ENCODE measurements at regions not wholly inside any gene's neighbourhood (a gene's known extent, or its start where the extent isn't known, plus 50 kb on each side); places are given as distances from the start of the nearest gene placed in this dataset.
A peak's percentile ranks its signal among the peaks of the same experiment; 100 is the strongest.

GRCh38 chr4:52199574-52200338 is 148.7 kb downstream of the SPATA18 start:
- no peak overlapping the region for H3K4me3 ChIP-seq
- in situ Hi-C loops (cut with MboI), result no loop called here
- DNase-seq, result peak; percentile 85
- H3K27ac ChIP-seq, result no peak overlapping the region
- H3F3A ChIP-seq (ENCODE audit: insufficient read depth), result 0 out of 2 replicates have a peak, but pooled peaks cover 5% of the 10 kb centered on the region
- H3K9me3 ChIP-seq (ENCODE audit: low read depth), result no peaks in the 10 kb centered on the region
- H3K27me3 ChIP-seq (replicated peaks; ENCODE audit: insufficient read depth), result no peaks in the 10 kb centered on the region
- no peaks in the 10 kb centered on the region for H3K79me2 ChIP-seq (ENCODE audit: insufficient read depth)
- H3K36me3 ChIP-seq (ENCODE audit: low read depth), result no peaks in the 10 kb centered on the region
- H4K20me1 ChIP-seq (ENCODE audit: insufficient read depth), result no peaks in the 10 kb centered on the region
- no peak overlapping the region for H3K4me2 ChIP-seq (ENCODE audit: unreplicated experiment)
- H2AFZ ChIP-seq, result no peak overlapping the region
- 0 out of 2 replicates have a peak, but pooled peaks cover 8% of the 10 kb centered on the region for H3K4me1 ChIP-seq (ENCODE audit: insufficient read depth)
- H3K9ac ChIP-seq, result no peak overlapping the region
- no peaks in the 10 kb centered on the region for H3K9me2 ChIP-seq (ENCODE audit: insufficient read depth)
- TF ChIP-seq EZH2 (IDR thresholded peaks at IDR 0.05; ENCODE audit: insufficient read depth, poor library complexity, severe bottlenecking) (no peak), EZH2phosphoT487 (IDR thresholded peaks at IDR 0.05; ENCODE audit: insufficient read depth, low read depth) (no peak)
- 27 to 56% methylated on average over 1 to 3 of the region's 3 CpGs for WGBS, 2 experiments (ENCODE audit: low coverage in 1 of 2, low lambda C conversion rate in 2 of 2, missing lambda C conversion rate in 2 of 2)

GRCh38 chr4:52200339-52200725 is 149.2 kb downstream of the SPATA18 start:
- no peak for TF ChIP-seq EZH2 (IDR thresholded peaks at IDR 0.05; ENCODE audit: insufficient read depth, poor library complexity, severe bottlenecking)
- TF ChIP-seq EZH2phosphoT487 (IDR thresholded peaks at IDR 0.05; ENCODE audit: insufficient read depth, low read depth), result no peak
- Histone ChIP-seq H3K27me3 (replicated peaks; ENCODE audit: insufficient read depth) (no peaks in the 10 kb centered on the region), H3K4me3 (no peak overlapping the region), H3K9ac (no peak overlapping the region), H2AFZ (no peak overlapping the region), H3K79me2 (ENCODE audit: insufficient read depth) (no peaks in the 10 kb centered on the region), H3K36me3 (ENCODE audit: low read depth) (no peaks in the 10 kb centered on the region), H4K20me1 (ENCODE audit: insufficient read depth) (no peaks in the 10 kb centered on the region), H3K9me2 (ENCODE audit: insufficient read depth) (no peaks in the 10 kb centered on the region), H3K4me1 (ENCODE audit: insufficient read depth) (0 out of 2 replicates have a peak, but pooled peaks cover 8% of the 10 kb centered on the region), H3K4me2 (ENCODE audit: unreplicated experiment) (no peak overlapping the region), H3K27ac (no peak overlapping the region), H3K9me3 (ENCODE audit: low read depth) (no peaks in the 10 kb centered on the region), H3F3A (ENCODE audit: insufficient read depth) (0 out of 2 replicates have a peak, but pooled peaks cover 5% of the 10 kb centered on the region)
- in situ Hi-C loops (cut with MboI), result no loop called here
- WGBS, 2 experiments (ENCODE audit: low coverage in 1 of 2, low lambda C conversion rate in 2 of 2, missing lambda C conversion rate in 2 of 2), result 28 to 37% methylated on average over 4 of the region's 4 CpGs
- DNase-seq, result no peak

- WGBS, 2 experiments (ENCODE audit: low coverage in 1 of 2, low lambda C conversion rate in 2 of 2, missing lambda C conversion rate in 2 of 2), result 67 to 68% methylated on average over 1 of the region's 1 CpG
- no peak for DNase-seq
- in situ Hi-C loops (cut with MboI), result no loop called here
Observed at GRCh38 chr4:52201715-52202114, 150.6 kb downstream of the SPATA18 start.

GRCh38 chr4:52202251-52202779 is 151.2 kb downstream of the SPATA18 start:
- in situ Hi-C loops (cut with MboI), result no loop called here
- H4K20me1 ChIP-seq (ENCODE audit: insufficient read depth), result no peaks in the 10 kb centered on the region
- no peaks in the 10 kb centered on the region for H3K27me3 ChIP-seq (replicated peaks; ENCODE audit: insufficient read depth)
- H3K9me3 ChIP-seq (ENCODE audit: low read depth), result no peaks in the 10 kb centered on the region
- H3F3A ChIP-seq (ENCODE audit: insufficient read depth), result 0 out of 2 replicates have a peak, but pooled peaks cover 5% of the 10 kb centered on the region
- H3K9me2 ChIP-seq (ENCODE audit: insufficient read depth), result no peaks in the 10 kb centered on the region
- H3K36me3 ChIP-seq (ENCODE audit: low read depth), result no peaks in the 10 kb centered on the region
- H3K79me2 ChIP-seq (ENCODE audit: insufficient read depth), result no peaks in the 10 kb centered on the region
- H3K4me2 ChIP-seq (ENCODE audit: unreplicated experiment), result no peak overlapping the region
- H3K4me3 ChIP-seq, result no peak overlapping the region
- H2AFZ ChIP-seq, result no peak overlapping the region
- H3K9ac ChIP-seq, result no peak overlapping the region
- TF ChIP-seq EZH2phosphoT487 (IDR thresholded peaks at IDR 0.05; ENCODE audit: insufficient read depth, low read depth) (no peak), EZH2 (IDR thresholded peaks at IDR 0.05; ENCODE audit: insufficient read depth, poor library complexity, severe bottlenecking) (no peak)
- H3K27ac ChIP-seq, result no peak overlapping the region
- no peak for DNase-seq
- 0 out of 2 replicates have a peak, but pooled peaks cover 8% of the 10 kb centered on the region for H3K4me1 ChIP-seq (ENCODE audit: insufficient read depth)
- 65 to 67% methylated on average over 4 of the region's 4 CpGs for WGBS, 2 experiments (ENCODE audit: low coverage in 1 of 2, low lambda C conversion rate in 2 of 2, missing lambda C conversion rate in 2 of 2)

More at GRCh38 chr4:52201715-52202114, 150.6 kb downstream of the SPATA18 start:
- no peaks in the 10 kb centered on the region for H3K9me3 ChIP-seq (ENCODE audit: low read depth)
- H3K36me3 ChIP-seq (ENCODE audit: low read depth), result no peaks in the 10 kb centered on the region
- 0 out of 2 replicates have a peak, but pooled peaks cover 5% of the 10 kb centered on the region for H3F3A ChIP-seq (ENCODE audit: insufficient read depth)
- 0 out of 2 replicates have a peak, but pooled peaks cover 8% of the 10 kb centered on the region for H3K4me1 ChIP-seq (ENCODE audit: insufficient read depth)
- H3K79me2 ChIP-seq (ENCODE audit: insufficient read depth), result no peaks in the 10 kb centered on the region
- H3K27me3 ChIP-seq (replicated peaks; ENCODE audit: insufficient read depth), result no peaks in the 10 kb centered on the region
- H3K9me2 ChIP-seq (ENCODE audit: insufficient read depth), result no peaks in the 10 kb centered on the region
- H3K4me2 ChIP-seq (ENCODE audit: unreplicated experiment), result no peak overlapping the region
- no peak overlapping the region for H3K27ac ChIP-seq
- no peak overlapping the region for H3K4me3 ChIP-seq
- H4K20me1 ChIP-seq (ENCODE audit: insufficient read depth), result no peaks in the 10 kb centered on the region
- no peak overlapping the region for H3K9ac ChIP-seq
- TF ChIP-seq EZH2phosphoT487 (IDR thresholded peaks at IDR 0.05; ENCODE audit: insufficient read depth, low read depth) (no peak), EZH2 (IDR thresholded peaks at IDR 0.05; ENCODE audit: insufficient read depth, poor library complexity, severe bottlenecking) (no peak)
- no peak overlapping the region for H2AFZ ChIP-seq

Data from GM23248 (cell line).